A673 (cell line): ENCODE measurements at regions not wholly inside any gene's neighbourhood (a gene's known extent, or its start where the extent isn't known, plus 50 kb on each side); places are given as distances from the start of the nearest gene placed in this dataset.

ENCODE experiments used
- BruUV-seq: library from RNA; stranded (reverse); fragments of 400-500 nt; replicated peaks from 2 replicates; lab custom pipeline; 2021; lab: Mats Ljungman, UMichigan
- CTCF ChIA-PET: fragments of 300-600 bp; sonication (Branson Sonifier 250); formaldehyde crosslinking; loops from one replicate; lab custom pipeline; 2022; ENCODE audit warnings: antibody characterized with exemption; lab: Charles Lee
- POLR2A ChIA-PET: fragments of 300-600 bp; sonication (Branson Sonifier 250); formaldehyde crosslinking; loops from one replicate; lab custom pipeline; 2022; ENCODE audit warnings: antibody characterized with exemption; ENCODE audit not compliant: low non-redundant PET; lab: Charles Lee
- DNase-seq: peaks from one replicate; pipeline ENCODE4 v3.0.0-alpha.2; 2015; ENCODE audit warnings: low spot score
- H3K27ac ChIP-seq: fragments of 200-600 bp; sonication (generic); 2 replicates; pipeline ENCODE4 v1.5.1; 2016; ENCODE audit warnings: mixed run types, low read depth, mild to moderate bottlenecking, mixed read lengths, antibody characterized with exemption, low read length; ENCODE audit not compliant: poor library complexity, severe bottlenecking
- H3K27me3 ChIP-seq: fragments of 200-600 bp; sonication (generic); replicated peaks from 2 replicates; pipeline ENCODE4 v1.6.1; 2017; ENCODE audit warnings: mixed run types, low read depth, mild to moderate bottlenecking, mixed read lengths, antibody characterized with exemption, low read length; ENCODE audit not compliant: insufficient read depth, poor library complexity
- H3K36me3 ChIP-seq: fragments of 200-600 bp; sonication (generic); 2 replicates; pipeline ENCODE4 v1.6.1; 2016; ENCODE audit warnings: mixed run types, mild to moderate bottlenecking, mixed read lengths, antibody characterized with exemption, low read length; ENCODE audit not compliant: insufficient read depth, poor library complexity, severe bottlenecking
- H3K4me1 ChIP-seq: fragments of 200-600 bp; sonication (generic); 2 replicates; pipeline ENCODE4 v1.6.1; 2017; ENCODE audit warnings: mixed run types, mild to moderate bottlenecking, mixed read lengths, antibody characterized with exemption, low read length; ENCODE audit not compliant: insufficient read depth, poor library complexity, severe bottlenecking
- H3K4me3 ChIP-seq: fragments of 200-600 bp; sonication (generic); 2 replicates; pipeline ENCODE4 v1.5.1; 2016; ENCODE audit warnings: low read depth, mixed run types, mild to moderate bottlenecking, mixed read lengths, low read length; ENCODE audit not compliant: poor library complexity, severe bottlenecking
- H3K9me3 ChIP-seq: fragments of 200-600 bp; sonication (generic); 2 replicates; pipeline ENCODE4 v1.6.1; 2016; ENCODE audit warnings: mixed run types, low read depth, mild to moderate bottlenecking, mixed read lengths, antibody characterized with exemption, low read length; ENCODE audit not compliant: poor library complexity, severe bottlenecking
- CTCF ChIP-seq: fragments of 300-800, 200-600 bp; sonication (generic); conservative IDR thresholded peaks from 2 replicates; pipeline ENCODE4 v1.5.1; 2017; ENCODE audit warnings: low read depth, mild to moderate bottlenecking, antibody characterized with exemption, low read length, moderate library complexity, mixed read lengths
- EZH2 ChIP-seq: fragments of 200-600 bp; sonication (generic); IDR thresholded peaks from 2 replicates; pipeline ENCODE4 v1.6.1; 2017; ENCODE audit warnings: borderline replicate concordance, low read depth, mild to moderate bottlenecking, mixed read lengths, antibody characterized with exemption, low read length; ENCODE audit not compliant: poor library complexity, severe bottlenecking
- intact Hi-C: fragments of 100-400 bp; cut with micrococcal nuclease; formaldehyde crosslinking; loops from one replicate; pipeline ENCODE4 v1.10.0; 2022; ENCODE audit not compliant: unreplicated experiment

GRCh38 chr2:62334440-62335058 is 138.6 kb downstream of the B3GNT2 start:
- no peak for DNase-seq
- no peaks in the 10 kb centered on the region for H3K4me1 ChIP-seq
- no TSS peak for BruUV-seq
- intact Hi-C loops, result no loop called here
- no peak overlapping the region for H3K27ac ChIP-seq
- ChIA-PET CTCF (no interaction called here), POLR2A (no interaction called here)
- H3K36me3 ChIP-seq, result no peaks in the 10 kb centered on the region
- TF ChIP-seq EZH2 (no peak), CTCF (no peak)
- H3K9me3 ChIP-seq, result no peaks in the 10 kb centered on the region
- H3K27me3 ChIP-seq, result no peaks in the 10 kb centered on the region
- H3K4me3 ChIP-seq, result no peak overlapping the region

- no peak overlapping the region for H3K4me3 ChIP-seq
- intact Hi-C loops, result no loop called here
- DNase-seq, result no peak
- H3K27ac ChIP-seq, result no peak overlapping the region
- H3K4me1 ChIP-seq, result no peaks in the 10 kb centered on the region
- no TSS peak for BruUV-seq
- no peaks in the 10 kb centered on the region for H3K36me3 ChIP-seq
- CTCF ChIA-PET, result no interaction called here
- no peaks in the 10 kb centered on the region for H3K9me3 ChIP-seq
- no peak for TF ChIP-seq EZH2
- no peaks in the 10 kb centered on the region for H3K27me3 ChIP-seq
- POLR2A ChIA-PET, result no interaction called here
These were observed 138.1 kb downstream of the B3GNT2 start for GRCh38 chr2:62334009-62334408.

GRCh38 chr2:62330959-62331358 is 135.0 kb downstream of the B3GNT2 start:
- Histone ChIP-seq H3K36me3 (no peaks in the 10 kb centered on the region), H3K4me1 (no peaks in the 10 kb centered on the region), H3K27me3 (no peaks in the 10 kb centered on the region), H3K27ac (no peak overlapping the region), H3K4me3 (no peak overlapping the region), H3K9me3 (no peaks in the 10 kb centered on the region)
- BruUV-seq, result no TSS peak
- TF ChIP-seq EZH2 (no peak), CTCF (no peak)
- intact Hi-C loops, result no loop called here
- POLR2A ChIA-PET, result interaction anchor here (0.6 kb wide), 1 partner anchor 26 kb away, joined by 19 read pairs; no protein-coding TSS in a partner anchor
- CTCF ChIA-PET, result no interaction called here
- no peak for DNase-seq

GRCh38 chr2:62329797-62330196 is 133.9 kb downstream of the B3GNT2 start:
- no TSS peak for BruUV-seq
- ChIA-PET POLR2A (no interaction called here), CTCF (no interaction called here)
- no peaks in the 10 kb centered on the region for H3K27me3 ChIP-seq
- TF ChIP-seq EZH2 (no peak), CTCF (no peak)
- no peaks in the 10 kb centered on the region for H3K4me1 ChIP-seq
- no peak for DNase-seq
- intact Hi-C loops, result no loop called here
- H3K9me3 ChIP-seq, result no peaks in the 10 kb centered on the region
- H3K27ac ChIP-seq, result no peak overlapping the region
- no peaks in the 10 kb centered on the region for H3K36me3 ChIP-seq
- no peak overlapping the region for H3K4me3 ChIP-seq
